AG04450 (cell line): ENCODE measurements at regions not wholly inside any gene's neighbourhood (a gene's known extent, or its start where the extent isn't known, plus 50 kb on each side); places are given as distances from the start of the nearest gene placed in this dataset.

ENCODE experiments used
- CTCF ChIA-PET: fragments of 300-600, 350-600 bp; formaldehyde crosslinking; extraction: SDS; loops from one replicate; lab custom pipeline; 2022; ENCODE audit warnings: antibody characterized with exemption, inconsistent platforms; lab: Charles Lee
- POLR2A ChIA-PET: fragments of 350-600 bp; formaldehyde crosslinking; extraction: SDS; loops from one replicate; lab custom pipeline; 2021; ENCODE audit warnings: antibody characterized with exemption, inconsistent platforms; lab: Yijun Ruan, JAX
- DNase-seq: peaks from one replicate; pipeline ENCODE4 v3.0.0-alpha.2; 2011; ENCODE audit warnings: low read depth, low spot score
- H3K27ac ChIP-seq: one replicate; pipeline ENCODE4 v1.5.1; 2012; ENCODE audit warnings: low read depth, low read length, control low read depth
- H3K27me3 ChIP-seq: one replicate; pipeline ENCODE4 v1.6.0; 2012; ENCODE audit warnings: low read length; ENCODE audit not compliant: control insufficient read depth, insufficient read depth
- H3K4me3 ChIP-seq: 2 replicates; pipeline ENCODE4 v1.5.1; 2011; ENCODE audit warnings: mild to moderate bottlenecking, low read depth, low read length, control low read depth
- H3K9me3 ChIP-seq: 2 replicates; pipeline ENCODE4 v1.5.1; 2012; ENCODE audit warnings: low read length; ENCODE audit not compliant: control insufficient read depth, insufficient read depth
- TF ChIP-seq, protein P1 (sequence below): IDR thresholded peaks from 2 replicates; pipeline ENCODE4 v1.5.1; 2011; ENCODE audit warnings: low read depth, low read length, control low read depth, inconsistent platforms

DNA sequence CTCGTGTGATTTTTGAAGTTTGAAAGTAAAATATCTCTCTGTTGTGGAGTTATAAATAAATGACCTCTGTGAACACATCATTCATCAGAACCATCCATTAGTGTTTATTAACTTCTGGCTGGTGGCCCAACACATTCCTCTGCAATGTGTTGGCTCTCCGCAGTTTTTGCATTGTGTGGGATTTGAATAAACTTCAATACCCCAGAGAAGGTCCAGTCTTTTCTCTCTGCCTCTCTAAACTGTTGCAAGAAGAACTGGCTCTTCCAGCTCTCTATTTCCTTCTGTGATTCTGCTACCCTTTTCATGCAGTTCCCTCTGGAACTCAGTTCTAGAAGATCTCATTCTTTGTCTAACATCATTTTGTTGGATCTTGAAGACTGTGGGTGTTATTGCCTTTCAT is 125.0 kb upstream of the ARHGAP42 start:
- CTCF ChIA-PET: interaction anchor here (0.8 kb wide), 1 partner anchor 409 kb away, joined by 3 read pairs; no protein-coding TSS in a partner anchor
- Histone ChIP-seq H3K27me3 (no peaks in the 10 kb centered on the region), H3K27ac (no peak overlapping the region), H3K4me3 (no peak overlapping the region), H3K9me3 (peaks cover 4% of the 10 kb centered on the region; the same call in 1 of the 2 replicates)
- TF ChIP-seq, protein P1, sequence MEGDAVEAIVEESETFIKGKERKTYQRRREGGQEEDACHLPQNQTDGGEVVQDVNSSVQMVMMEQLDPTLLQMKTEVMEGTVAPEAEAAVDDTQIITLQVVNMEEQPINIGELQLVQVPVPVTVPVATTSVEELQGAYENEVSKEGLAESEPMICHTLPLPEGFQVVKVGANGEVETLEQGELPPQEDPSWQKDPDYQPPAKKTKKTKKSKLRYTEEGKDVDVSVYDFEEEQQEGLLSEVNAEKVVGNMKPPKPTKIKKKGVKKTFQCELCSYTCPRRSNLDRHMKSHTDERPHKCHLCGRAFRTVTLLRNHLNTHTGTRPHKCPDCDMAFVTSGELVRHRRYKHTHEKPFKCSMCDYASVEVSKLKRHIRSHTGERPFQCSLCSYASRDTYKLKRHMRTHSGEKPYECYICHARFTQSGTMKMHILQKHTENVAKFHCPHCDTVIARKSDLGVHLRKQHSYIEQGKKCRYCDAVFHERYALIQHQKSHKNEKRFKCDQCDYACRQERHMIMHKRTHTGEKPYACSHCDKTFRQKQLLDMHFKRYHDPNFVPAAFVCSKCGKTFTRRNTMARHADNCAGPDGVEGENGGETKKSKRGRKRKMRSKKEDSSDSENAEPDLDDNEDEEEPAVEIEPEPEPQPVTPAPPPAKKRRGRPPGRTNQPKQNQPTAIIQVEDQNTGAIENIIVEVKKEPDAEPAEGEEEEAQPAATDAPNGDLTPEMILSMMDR: no peak
- POLR2A ChIA-PET: no interaction called here
- peak; percentile 66 for DNase-seq

DNA sequence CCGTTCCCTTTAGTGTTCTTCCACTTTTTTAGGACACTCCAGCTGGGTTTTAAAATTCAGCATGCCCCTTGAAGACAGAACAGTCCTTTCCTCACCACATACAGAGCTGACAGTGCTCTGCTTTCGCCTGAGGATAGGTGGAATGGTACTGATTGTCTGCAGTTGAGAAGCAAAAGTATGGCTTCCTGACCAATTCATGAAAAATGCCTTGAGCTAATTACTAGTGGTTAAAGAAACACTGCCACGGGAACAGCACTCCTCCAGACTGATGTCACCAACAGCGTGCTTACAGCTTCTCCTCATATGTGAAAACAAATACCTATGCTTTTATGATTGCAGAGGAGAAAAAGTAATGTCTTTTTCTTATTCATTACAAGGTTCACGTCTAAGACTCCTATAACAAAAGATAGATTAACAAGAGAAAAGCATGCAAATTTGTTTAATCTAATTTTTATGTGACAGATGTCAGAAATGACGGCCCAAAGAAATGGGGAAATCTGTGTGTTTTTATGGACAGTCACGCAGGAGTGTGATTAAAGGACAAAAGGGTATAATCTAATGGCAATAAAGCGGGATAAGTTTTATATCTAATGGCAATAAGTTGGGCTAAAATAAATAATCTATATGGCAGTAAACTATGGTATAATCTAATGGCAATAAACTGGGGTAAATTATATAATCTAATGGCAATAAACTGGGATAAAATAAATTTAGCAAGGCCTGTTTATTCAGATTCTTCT is 123.4 kb upstream of the ARHGAP42 start:
- H3K27me3 ChIP-seq: no peaks in the 10 kb centered on the region
- peaks cover 4% of the 10 kb centered on the region; the same call in 1 of the 2 replicates for H3K9me3 ChIP-seq
- ChIA-PET CTCF (interaction anchor here (1.0 to 1.3 kb wide), 2 partner anchors 13 to 16 kb away, joined by 4 to 10 read pairs; no protein-coding TSS in a partner anchor), POLR2A (no interaction called here)
- TF ChIP-seq, protein P1: no peak
- DNase-seq: no peak
- no peak overlapping the region for H3K4me3 ChIP-seq
- H3K27ac ChIP-seq: no peak overlapping the region

DNA sequence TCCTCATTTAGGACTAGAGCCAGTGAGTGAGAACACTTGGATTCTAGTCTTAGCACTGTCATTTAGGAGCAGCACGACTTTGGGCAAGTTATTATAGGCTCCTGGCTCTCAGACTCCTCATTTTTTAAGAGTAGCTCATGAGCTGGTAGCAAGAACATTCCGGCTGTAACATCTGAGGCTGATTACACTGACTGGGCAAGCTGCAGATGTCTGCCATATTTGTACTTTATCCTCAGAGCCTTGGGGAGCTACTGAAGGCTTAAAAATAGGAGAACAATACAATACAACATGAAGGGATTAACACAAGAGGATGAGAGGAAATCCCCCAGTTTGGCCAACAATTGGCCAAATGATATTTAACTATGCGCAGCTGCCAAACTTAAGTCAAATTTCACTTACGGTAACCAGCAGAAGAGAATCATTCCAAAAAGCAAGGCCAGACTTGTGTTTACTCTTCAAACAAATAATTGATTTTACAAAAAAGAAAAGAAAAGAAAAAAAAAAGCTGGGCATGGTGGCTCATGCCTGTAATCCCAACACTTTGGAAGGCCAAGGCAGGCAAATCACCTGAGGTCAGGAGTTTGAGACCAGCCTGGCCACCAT is 113.1 kb upstream of the ARHGAP42 start:
- Histone ChIP-seq H3K4me3 (no peak overlapping the region), H3K27ac (no peak overlapping the region), H3K9me3 (no peaks in the 10 kb centered on the region), H3K27me3 (no peaks in the 10 kb centered on the region)
- ChIA-PET CTCF (interaction anchor here (0.7 to 1.5 kb wide), 3 partner anchors 14 to 387 kb away, joined by 3 to 5 read pairs (median 3); no protein-coding TSS in a partner anchor), POLR2A (no interaction called here)
- TF ChIP-seq, protein P1: no peak
- no peak for DNase-seq

DNA sequence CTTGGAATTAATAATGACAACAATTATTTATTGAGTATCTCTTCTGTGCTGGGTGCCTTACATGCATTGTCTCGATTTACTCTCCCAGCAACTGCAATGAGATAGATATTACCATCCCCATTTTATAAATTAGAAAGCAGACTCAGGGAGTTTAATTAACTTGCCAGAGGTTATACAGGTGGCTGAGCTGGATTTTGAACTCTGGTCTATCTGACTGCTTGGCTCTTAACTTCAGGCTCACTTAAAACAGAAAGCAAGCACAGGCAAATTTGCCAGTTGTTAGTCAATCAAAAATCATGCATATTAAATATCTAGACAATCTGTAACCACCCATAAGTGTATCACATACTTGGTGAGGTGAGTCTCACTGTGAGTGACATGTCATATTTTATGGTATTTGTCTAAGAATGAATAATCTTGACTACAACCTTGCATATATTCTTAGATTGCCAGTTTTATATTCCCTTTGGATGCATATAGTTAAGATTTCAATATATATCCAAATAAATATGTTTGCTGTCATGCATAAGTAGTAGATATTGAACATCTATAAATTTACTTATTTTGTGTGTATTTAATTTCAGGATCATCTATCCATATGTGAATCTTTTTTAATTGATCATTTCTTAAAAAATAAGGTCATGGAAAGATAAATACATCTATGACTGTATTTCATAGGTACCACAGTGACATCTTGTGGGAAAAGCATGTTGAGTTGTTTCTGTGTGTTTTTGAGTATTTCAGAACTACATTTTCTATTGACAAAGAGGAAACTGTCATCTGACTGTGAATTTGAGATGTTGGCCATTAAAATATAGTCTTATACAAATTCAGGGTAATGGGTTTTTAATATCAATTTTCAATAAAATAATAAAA is 112.0 kb upstream of the ARHGAP42 start:
- Histone ChIP-seq H3K4me3 (no peak overlapping the region), H3K9me3 (no peaks in the 10 kb centered on the region), H3K27me3 (no peaks in the 10 kb centered on the region), H3K27ac (no peak overlapping the region)
- ChIA-PET POLR2A (no interaction called here), CTCF (interaction anchor here (0.6 to 1.5 kb wide), 3 partner anchors 15 to 64 kb away, joined by 3 to 5 read pairs (median 4); no protein-coding TSS in a partner anchor)
- no peak for DNase-seq
- TF ChIP-seq, protein P1: peak; percentile 53
